Activated naive CD4-positive, alpha-beta T cell treated with anti-CD3 and anti-CD28 coated beads for 36 hours (primary cell): ENCODE measurements at regions not wholly inside any gene's neighbourhood (a gene's known extent, or its start where the extent isn't known, plus 50 kb on each side); places are given as distances from the start of the nearest gene placed in this dataset.

ENCODE experiments used
- CTCF ChIA-PET: fragments of 350-600 bp; sonication (Branson Sonifier 250); formaldehyde crosslinking; loops from one replicate; lab custom pipeline; 2021; ENCODE audit warnings: antibody characterized with exemption; lab: Charles Lee
- DNase-seq: peaks from one replicate; pipeline ENCODE4 v3.0.0-alpha.2; 2020
- H3K27ac Mint-ChIP-seq: one replicate; pipeline ENCODE4 v1.8.0; 2021; ENCODE audit warnings: mild to moderate bottlenecking, mixed read lengths
- H3K27me3 Mint-ChIP-seq: one replicate; pipeline ENCODE4 v1.8.0; 2021; ENCODE audit warnings: low read depth, mixed read lengths
- H3K36me3 Mint-ChIP-seq: one replicate; pipeline ENCODE4 v1.8.0; 2021; ENCODE audit warnings: low read depth, mixed read lengths
- H3K4me1 Mint-ChIP-seq: one replicate; pipeline ENCODE4 v1.8.0; 2021; ENCODE audit warnings: low read depth, mixed read lengths
- H3K4me3 Mint-ChIP-seq: one replicate; pipeline ENCODE4 v1.8.0; 2021; ENCODE audit warnings: mild to moderate bottlenecking, moderate library complexity, mixed read lengths
- H3K9me3 Mint-ChIP-seq: one replicate; pipeline ENCODE4 v1.8.0; 2021; ENCODE audit warnings: mixed read lengths
- intact Hi-C: fragments of 100-400 bp; cut with micrococcal nuclease; formaldehyde crosslinking; loops from one replicate; pipeline ENCODE4 v1.15.1; 2023

DNA sequence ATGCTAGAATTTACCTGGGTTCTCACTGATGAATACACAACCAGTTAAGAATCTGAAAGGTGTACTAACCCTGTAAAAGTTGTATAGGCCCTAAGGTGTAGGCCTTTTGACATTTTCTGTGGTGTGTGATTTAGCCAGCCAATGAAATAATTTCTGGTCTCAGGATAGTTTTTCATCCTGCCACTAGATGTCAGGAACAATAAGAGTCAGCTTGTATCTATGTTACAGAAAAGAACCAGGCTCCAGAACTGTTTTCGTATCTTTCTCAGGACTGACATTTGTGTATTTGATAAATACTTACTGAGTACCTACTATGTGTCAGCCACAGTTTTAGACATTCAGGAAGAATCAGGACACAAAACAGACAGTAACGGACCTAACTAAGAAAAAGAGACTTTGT, 673.6 kb upstream of the TENM3 start:
- Mint-ChIP-seq H3K4me1 (no peaks in the 10 kb centered on the region), H3K27ac (no peak overlapping the region), H3K9me3 (peaks cover 4% of the 10 kb centered on the region), H3K27me3 (peaks cover 3% of the 10 kb centered on the region), H3K4me3 (no peak overlapping the region), H3K36me3 (no peaks in the 10 kb centered on the region)
- no peak for DNase-seq
- CTCF ChIA-PET: no interaction called here
- intact Hi-C loops: no loop called here

DNA sequence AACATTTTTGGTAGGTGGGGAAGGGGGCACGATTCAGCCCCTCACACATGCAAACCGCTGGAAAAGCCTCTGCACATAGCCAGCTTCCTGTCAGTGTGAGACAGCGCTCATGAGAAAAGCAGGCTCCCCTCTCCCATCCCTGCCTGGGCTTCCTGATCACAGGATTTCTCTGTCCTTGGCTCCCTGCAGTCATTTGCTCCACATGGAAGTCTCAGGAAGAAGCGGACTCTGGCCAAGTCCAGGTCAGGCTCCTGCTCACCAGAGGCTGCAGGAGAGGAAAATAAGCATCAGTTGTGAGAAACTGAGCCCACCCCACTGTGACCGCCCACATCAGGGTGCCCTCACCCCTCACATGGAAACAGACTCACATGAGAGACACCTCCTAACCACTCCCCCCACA, 664.3 kb upstream of the TENM3 start:
- CTCF ChIA-PET: no interaction called here
- Mint-ChIP-seq H3K27ac (no peak overlapping the region), H3K4me1 (no peaks in the 10 kb centered on the region), H3K27me3 (no peaks in the 10 kb centered on the region), H3K36me3 (no peaks in the 10 kb centered on the region), H3K4me3 (no peak overlapping the region), H3K9me3 (peaks cover 4% of the 10 kb centered on the region)
- DNase-seq: no peak
- intact Hi-C loops: no loop called here

DNA sequence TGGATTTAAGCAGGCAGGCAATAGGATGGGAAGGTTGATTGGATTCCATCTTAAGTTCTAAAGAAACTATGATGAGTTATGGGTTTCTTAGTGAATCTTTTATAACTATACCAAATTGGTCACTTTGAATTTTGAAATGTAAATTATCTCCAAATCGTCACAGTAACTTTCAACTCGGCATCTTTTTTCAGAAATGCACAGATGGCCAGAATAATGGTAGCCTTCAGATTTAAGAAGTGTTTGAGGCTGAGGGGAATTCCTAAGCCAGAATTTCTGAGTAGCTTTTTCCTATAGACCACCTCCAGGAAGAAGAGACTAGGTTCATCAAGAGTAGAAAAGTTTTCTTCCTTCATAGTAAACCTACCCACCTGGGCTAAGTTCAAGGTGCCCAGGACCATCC, 663.7 kb upstream of the TENM3 start:
- no peaks in the 10 kb centered on the region for H3K4me1 Mint-ChIP-seq
- H3K4me3 Mint-ChIP-seq: no peak overlapping the region
- intact Hi-C loops: no loop called here
- H3K27me3 Mint-ChIP-seq: no peaks in the 10 kb centered on the region
- H3K36me3 Mint-ChIP-seq: no peaks in the 10 kb centered on the region
- H3K9me3 Mint-ChIP-seq: peaks cover 4% of the 10 kb centered on the region
- DNase-seq: no peak
- CTCF ChIA-PET: no interaction called here
- no peak overlapping the region for H3K27ac Mint-ChIP-seq

DNA sequence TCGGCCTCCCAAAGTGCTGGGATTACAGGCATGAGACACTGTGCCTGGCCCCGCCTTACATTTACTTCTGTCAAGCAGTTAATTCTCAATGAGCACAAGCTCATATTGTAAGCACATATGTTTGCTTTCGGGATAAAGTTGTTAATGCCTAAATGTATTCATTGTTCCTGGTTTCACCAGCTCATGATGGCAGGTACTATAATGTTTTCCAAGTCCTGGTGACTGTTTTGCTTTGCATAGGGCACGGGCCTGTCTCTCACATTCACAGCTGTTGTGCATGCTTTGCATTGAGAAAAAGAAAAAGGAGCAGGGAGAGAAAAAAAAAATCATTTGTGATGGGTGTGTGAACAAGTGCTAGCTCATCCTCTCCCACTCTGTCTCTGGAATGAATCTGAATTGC, 661.2 kb upstream of the TENM3 start:
- intact Hi-C loops: loop anchor here (5.0 kb wide), 1 partner anchor 280 kb away; no protein-coding TSS in a partner anchor
- Mint-ChIP-seq H3K4me3 (no peak overlapping the region), H3K9me3 (peaks cover 4% of the 10 kb centered on the region), H3K4me1 (no peaks in the 10 kb centered on the region), H3K27me3 (no peaks in the 10 kb centered on the region), H3K36me3 (no peaks in the 10 kb centered on the region), H3K27ac (no peak overlapping the region)
- CTCF ChIA-PET: no interaction called here
- DNase-seq: no peak

DNA sequence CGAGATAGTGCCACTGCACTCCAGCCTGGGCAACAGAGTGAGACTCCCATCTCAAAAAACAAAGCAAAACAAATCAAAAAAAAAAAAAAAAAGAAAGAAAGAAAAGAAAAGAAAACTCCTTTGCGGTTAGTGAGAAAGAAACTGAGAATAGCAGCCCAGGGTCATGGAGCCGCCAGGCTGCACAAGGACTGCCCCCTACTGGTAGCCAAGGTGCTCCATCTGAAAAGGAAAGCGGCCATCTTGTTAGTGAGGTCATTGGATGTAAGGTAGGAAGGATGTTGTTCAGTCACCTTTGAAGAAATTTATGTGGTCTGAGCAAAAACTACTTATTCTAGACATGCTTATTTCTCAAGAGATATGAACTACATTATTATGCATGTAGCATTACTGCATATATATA, 660.6 kb upstream of the TENM3 start:
- intact Hi-C loops: loop anchor here (5.0 kb wide), 1 partner anchor 280 kb away; no protein-coding TSS in a partner anchor
- H3K4me3 Mint-ChIP-seq: no peak overlapping the region

DNA sequence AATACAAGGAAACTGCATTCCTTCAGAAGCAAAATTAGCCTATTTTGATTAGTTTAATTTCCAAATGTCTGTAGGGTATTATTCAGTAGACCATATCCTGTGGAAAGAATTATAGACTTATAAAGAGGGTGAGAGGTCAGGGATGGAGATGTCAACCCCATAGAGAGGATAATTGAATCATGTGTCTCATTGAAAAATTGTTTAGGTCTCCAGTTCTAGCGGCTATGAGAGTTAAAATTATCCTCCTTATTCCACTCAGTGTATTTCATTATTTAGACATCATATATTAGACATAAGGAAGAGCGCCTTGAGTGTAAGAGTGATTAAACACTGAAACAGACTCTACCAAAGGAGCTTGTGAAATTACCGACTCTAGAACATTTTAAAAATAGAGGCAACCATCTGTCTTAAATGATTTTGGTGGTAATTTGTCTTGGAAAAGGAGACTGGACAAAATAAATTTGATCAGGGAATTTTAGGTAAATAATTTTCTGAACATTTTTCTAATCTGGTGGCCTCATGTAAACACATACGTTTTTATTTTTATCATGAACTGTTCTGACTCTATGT, 654.4 kb upstream of the TENM3 start:
- H3K4me1 Mint-ChIP-seq: no peaks in the 10 kb centered on the region
- H3K27ac Mint-ChIP-seq: no peak overlapping the region
- H3K4me3 Mint-ChIP-seq: no peak overlapping the region
- H3K9me3 Mint-ChIP-seq: no peaks in the 10 kb centered on the region
- H3K36me3 Mint-ChIP-seq: no peaks in the 10 kb centered on the region
- CTCF ChIA-PET: no interaction called here
- no peaks in the 10 kb centered on the region for H3K27me3 Mint-ChIP-seq
- intact Hi-C loops: no loop called here
- DNase-seq: no peak

More for the DNA sequence above, 660.6 kb upstream of the TENM3 start:
- Mint-ChIP-seq H3K9me3 (peaks cover 4% of the 10 kb centered on the region), H3K27me3 (no peaks in the 10 kb centered on the region), H3K4me1 (no peaks in the 10 kb centered on the region), H3K27ac (no peak overlapping the region), H3K36me3 (no peaks in the 10 kb centered on the region)
- CTCF ChIA-PET: no interaction called here
- DNase-seq: no peak

DNA sequence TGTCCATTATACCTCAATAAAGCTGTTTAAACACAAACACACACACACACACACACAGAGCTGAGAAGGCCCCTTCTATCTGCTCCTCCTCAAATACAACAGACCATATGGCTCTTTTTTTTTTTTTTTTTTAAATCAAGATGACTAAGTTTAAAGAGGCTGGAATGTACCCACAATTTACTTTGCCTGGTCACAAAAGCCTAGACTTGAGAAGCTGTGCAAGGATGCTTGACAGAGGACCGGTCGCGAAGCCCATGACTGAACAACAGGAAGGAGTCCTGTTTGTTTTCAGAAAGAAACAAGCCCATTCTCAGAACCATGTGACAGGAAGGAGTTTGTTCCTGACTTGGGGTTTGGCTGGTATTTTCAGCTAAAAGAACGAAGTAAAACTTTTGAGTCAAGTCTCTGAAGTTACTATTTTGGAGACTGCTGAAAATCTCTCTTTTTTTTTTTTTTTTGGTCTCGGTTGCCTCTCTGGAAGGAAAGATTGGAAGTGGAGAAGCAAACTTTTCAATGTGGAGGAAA, 650.9 kb upstream of the TENM3 start:
- CTCF ChIA-PET: no interaction called here
- Mint-ChIP-seq H3K4me3 (no peak overlapping the region), H3K4me1 (no peaks in the 10 kb centered on the region), H3K36me3 (no peaks in the 10 kb centered on the region), H3K27me3 (no peaks in the 10 kb centered on the region), H3K27ac (no peak overlapping the region), H3K9me3 (peaks cover 2% of the 10 kb centered on the region)
- DNase-seq: no peak
- intact Hi-C loops: no loop called here

DNA sequence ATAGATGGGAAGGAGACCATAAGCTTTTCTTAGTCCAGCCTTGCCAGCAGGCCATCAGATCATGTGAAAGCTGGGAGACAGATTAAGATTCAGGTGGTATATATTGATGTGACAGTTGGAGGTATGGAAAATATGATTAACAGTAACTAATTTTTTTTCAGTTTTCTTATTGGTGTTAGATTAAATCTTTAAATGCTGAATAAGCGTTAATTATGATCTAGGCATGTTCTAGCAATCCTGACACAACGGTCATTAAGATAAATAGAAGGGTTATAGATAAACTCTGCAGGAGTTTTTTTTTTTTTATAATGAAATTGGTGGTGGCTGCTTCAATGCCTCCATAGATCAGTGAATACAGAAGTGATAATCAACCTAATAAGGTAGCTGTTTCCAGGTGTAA, 649.5 kb upstream of the TENM3 start:
- DNase-seq: no peak
- no peak overlapping the region for H3K27ac Mint-ChIP-seq
- H3K27me3 Mint-ChIP-seq: no peaks in the 10 kb centered on the region
- H3K36me3 Mint-ChIP-seq: no peaks in the 10 kb centered on the region
- no peak overlapping the region for H3K4me3 Mint-ChIP-seq
- no peaks in the 10 kb centered on the region for H3K4me1 Mint-ChIP-seq
- intact Hi-C loops: no loop called here
- CTCF ChIA-PET: no interaction called here
- peaks cover 4% of the 10 kb centered on the region for H3K9me3 Mint-ChIP-seq

DNA sequence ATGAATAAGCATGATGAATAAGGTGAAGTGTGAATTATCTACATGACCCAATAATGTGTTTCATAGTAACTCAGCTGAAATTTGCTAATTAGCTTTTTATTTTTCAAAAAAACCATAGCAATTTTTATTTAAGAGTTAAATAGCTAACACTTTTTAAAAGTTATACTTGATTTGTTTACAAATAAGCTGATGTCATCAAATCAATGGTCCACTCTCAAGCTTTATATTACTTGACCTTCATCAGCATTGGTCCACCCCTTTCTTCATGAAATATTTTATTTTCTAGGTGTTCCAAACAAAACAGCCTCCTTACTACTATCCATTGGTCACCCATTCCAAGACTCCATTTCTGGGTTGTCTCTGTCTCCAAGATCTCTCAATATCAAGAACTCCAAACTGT, 649.0 kb upstream of the TENM3 start:
- intact Hi-C loops: no loop called here
- DNase-seq: no peak
- Mint-ChIP-seq H3K9me3 (peaks cover 4% of the 10 kb centered on the region), H3K27ac (no peak overlapping the region), H3K27me3 (no peaks in the 10 kb centered on the region), H3K4me3 (no peak overlapping the region), H3K4me1 (no peaks in the 10 kb centered on the region), H3K36me3 (no peaks in the 10 kb centered on the region)
- CTCF ChIA-PET: no interaction called here

DNA sequence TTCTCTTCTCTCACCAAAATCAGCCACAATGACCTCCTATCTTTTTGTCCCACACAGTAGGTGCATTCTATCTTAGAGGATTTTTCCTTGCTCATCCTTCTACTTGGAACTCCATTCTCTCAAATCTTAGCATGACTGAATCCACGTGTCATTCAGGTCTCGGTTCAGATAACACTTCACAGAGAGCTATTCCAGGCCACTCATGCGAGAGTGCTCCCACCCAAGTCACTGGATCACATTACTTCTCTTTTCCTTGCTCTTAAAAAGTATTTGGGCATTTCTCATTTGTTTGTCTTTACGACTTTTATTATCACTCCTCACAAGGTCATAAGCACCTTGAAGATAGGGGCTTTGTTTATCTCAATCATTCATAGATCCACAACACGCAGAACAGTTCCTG, 647.5 kb upstream of the TENM3 start:
- Mint-ChIP-seq H3K4me1 (no peaks in the 10 kb centered on the region), H3K27me3 (no peaks in the 10 kb centered on the region), H3K4me3 (no peak overlapping the region), H3K9me3 (peaks cover 4% of the 10 kb centered on the region), H3K27ac (no peak overlapping the region), H3K36me3 (no peaks in the 10 kb centered on the region)
- CTCF ChIA-PET: no interaction called here
- intact Hi-C loops: no loop called here
- DNase-seq: no peak

DNA sequence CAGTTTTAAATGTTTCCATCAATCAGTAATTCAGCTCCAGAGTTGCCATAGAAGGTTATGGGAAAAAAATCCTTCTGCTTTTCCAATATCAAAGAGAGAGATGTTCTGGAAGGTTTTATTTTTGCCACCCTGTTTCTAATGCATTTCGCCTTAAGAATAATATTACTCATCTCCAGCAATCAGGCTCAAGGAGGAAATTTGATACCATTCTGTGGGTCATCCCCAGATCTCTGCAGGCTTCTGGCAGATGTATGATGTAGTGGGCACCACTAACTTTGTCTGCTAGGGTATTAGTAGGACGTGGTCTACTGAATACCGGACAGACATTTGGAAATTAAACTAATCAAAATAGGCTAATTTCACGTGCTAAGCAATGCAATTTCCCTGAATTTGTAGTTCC, 645.4 kb upstream of the TENM3 start:
- Mint-ChIP-seq H3K36me3 (no peaks in the 10 kb centered on the region), H3K27me3 (no peaks in the 10 kb centered on the region), H3K4me1 (no peaks in the 10 kb centered on the region), H3K9me3 (peaks cover 4% of the 10 kb centered on the region), H3K4me3 (no peak overlapping the region), H3K27ac (no peak overlapping the region)
- intact Hi-C loops: no loop called here
- DNase-seq: no peak
- CTCF ChIA-PET: no interaction called here

DNA sequence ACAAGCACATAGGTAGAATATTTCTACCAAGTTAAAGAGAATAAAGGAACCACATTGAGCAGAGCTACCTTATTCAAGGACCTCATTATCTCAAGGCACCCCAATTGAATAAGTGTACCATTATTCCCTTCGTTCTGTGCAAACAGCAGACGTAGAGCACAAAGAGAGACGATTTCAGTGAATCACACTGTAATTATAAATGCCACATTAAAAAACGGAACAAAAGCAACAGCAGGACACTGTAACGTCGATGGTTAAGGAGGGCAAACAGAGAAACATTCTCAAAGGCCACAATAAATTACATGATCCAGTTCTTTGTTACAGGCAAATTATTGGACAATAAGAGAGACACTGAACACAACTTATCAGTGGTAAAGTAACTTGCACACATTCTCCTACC, 644.1 kb upstream of the TENM3 start:
- CTCF ChIA-PET: interaction anchor here (0.6 to 0.7 kb wide), 2 partner anchors 57 to 240 kb away, joined by 3 to 4 read pairs; no protein-coding TSS in a partner anchor
- H3K9me3 Mint-ChIP-seq: peaks cover 4% of the 10 kb centered on the region
- no peaks in the 10 kb centered on the region for H3K27me3 Mint-ChIP-seq
- H3K4me1 Mint-ChIP-seq: no peaks in the 10 kb centered on the region
- intact Hi-C loops: no loop called here
- H3K36me3 Mint-ChIP-seq: no peaks in the 10 kb centered on the region
- no peak overlapping the region for H3K4me3 Mint-ChIP-seq
- no peak for DNase-seq
- no peak overlapping the region for H3K27ac Mint-ChIP-seq

DNA sequence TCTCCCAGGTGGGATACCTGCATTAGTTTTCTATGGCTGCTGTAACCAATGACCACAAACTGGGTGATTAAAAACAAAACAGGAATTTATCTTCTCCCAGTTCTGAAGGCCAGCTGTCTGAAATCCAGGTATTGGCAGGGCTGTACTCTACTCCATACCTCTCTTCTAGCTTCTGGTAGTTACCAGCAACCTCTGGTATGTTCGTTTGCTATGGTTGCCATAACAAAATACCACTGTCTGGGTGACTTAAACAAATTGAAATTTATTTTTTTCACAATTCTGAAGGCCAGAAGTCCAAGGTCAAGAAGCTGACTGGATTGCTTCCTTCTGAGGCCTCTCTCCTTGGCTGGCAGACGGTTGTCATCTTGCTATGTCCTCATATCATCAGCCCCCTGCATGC, 642.1 kb upstream of the TENM3 start:
- DNase-seq: no peak
- Mint-ChIP-seq H3K4me3 (no peak overlapping the region), H3K36me3 (no peaks in the 10 kb centered on the region), H3K9me3 (peaks cover 4% of the 10 kb centered on the region), H3K27ac (no peak overlapping the region), H3K27me3 (no peaks in the 10 kb centered on the region), H3K4me1 (no peaks in the 10 kb centered on the region)
- CTCF ChIA-PET: no interaction called here
- intact Hi-C loops: no loop called here
